GM19043 (cell line): ENCODE measurements at regions not wholly inside any gene's neighbourhood (a gene's known extent, or its start where the extent isn't known, plus 50 kb on each side); places are given as distances from the start of the nearest gene placed in this dataset.

Experiments used
- ATAC-seq: cut with Tn5 transposase; IDR thresholded peaks from one replicate; pipeline ENCODE4 v1.9.1; 2021; ENCODE audit warnings: low read depth; ENCODE audit not compliant: unreplicated experiment

DNA sequence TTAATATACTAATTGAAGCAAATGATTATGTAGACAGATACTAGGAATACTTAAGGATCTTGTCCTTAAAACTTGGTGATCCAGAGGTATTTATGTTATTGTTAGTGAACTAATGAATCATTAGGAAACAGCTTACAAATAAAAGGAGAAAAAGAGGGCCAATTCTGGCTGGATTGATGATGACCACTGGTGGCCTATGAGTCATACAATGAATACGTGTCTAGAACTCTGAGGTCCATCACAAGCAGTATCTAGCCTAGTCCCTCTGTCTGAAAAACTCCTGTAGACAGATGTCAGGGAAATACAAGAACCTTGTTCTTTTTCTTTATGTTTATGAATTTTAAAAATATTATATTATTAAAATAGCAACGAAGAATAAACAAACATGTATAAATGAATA lies 51.7 kb upstream of the RTL1 start:
- ATAC-seq, result no peak

DNA sequence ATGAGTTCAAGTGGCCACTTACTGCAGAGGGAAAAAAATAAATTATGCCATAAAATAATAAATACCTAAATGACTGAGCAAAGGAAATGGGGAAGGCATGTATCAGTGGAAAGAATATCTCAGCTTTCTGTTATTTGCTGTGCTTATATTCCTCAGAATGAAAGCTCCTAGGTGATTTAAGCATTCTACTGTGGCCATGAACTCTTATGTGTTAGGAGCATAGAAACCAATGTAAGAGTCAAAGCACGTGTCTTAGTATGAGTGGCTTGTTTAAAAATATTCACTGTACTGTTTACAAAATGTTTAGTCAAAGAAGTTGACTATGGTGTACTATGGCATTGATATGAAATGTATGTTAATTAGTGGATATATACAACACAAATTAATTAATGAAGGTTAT lies 59.0 kb upstream of the RTL1 start:
- ATAC-seq, result no peak

DNA sequence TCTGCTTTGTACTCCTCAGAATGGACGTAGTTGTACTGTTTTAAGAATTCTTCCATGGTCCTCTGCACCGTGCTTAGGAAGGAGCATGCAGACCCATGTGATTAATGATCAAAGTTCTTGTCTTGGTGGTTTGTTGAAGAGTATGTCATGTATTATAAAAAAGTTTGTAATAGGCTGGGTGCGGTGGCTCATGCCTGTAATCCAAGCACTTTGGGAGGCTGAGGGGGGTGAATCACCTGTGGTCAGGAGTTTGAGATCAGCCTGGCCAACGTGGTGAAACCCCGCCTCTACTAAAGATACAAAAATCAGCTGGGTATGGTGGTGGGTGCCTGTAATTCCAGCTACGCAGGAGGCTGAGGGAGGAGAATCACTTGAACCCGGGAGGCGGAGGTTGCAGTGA lies 61.8 kb upstream of the RTL1 start:
- ATAC-seq, result no peak

DNA sequence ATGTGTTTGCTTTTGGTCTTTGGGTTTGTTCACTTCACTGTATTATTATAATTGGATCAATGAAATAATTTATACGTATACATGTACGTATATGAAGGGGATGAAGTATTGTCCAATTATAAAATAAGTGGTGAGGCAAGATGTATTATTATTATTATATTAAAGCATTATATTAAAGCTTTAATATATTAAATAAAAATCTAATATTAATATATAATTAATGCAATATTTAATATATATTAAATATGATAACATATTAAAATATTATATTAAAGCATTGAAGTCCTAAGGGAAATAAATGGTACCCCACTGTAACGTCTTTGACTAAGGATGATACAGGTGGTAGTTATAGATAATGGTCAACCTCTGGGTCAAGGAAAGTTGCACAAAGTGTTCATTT lies 63.7 kb upstream of the RTL1 start:
- ATAC-seq, result no peak

DNA sequence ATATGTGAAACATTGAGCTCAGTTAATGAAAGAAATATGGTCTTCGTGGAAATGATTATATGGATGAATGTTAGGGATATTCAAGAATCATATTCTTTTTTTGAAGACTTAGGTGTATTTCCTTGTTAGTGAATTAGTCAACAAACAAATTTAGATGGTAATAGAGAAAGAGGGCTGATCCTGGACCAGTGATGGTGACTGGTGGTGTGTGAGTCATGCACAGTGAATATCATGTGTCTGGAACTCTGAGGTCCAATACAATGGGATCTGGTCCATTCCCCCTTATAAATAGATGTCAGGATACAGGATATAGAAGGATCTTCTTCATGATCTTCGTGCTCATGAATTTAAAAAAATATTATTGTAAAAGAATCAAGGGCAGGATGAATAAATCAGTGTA lies 64.4 kb upstream of the RTL1 start:
- no peak for ATAC-seq

DNA sequence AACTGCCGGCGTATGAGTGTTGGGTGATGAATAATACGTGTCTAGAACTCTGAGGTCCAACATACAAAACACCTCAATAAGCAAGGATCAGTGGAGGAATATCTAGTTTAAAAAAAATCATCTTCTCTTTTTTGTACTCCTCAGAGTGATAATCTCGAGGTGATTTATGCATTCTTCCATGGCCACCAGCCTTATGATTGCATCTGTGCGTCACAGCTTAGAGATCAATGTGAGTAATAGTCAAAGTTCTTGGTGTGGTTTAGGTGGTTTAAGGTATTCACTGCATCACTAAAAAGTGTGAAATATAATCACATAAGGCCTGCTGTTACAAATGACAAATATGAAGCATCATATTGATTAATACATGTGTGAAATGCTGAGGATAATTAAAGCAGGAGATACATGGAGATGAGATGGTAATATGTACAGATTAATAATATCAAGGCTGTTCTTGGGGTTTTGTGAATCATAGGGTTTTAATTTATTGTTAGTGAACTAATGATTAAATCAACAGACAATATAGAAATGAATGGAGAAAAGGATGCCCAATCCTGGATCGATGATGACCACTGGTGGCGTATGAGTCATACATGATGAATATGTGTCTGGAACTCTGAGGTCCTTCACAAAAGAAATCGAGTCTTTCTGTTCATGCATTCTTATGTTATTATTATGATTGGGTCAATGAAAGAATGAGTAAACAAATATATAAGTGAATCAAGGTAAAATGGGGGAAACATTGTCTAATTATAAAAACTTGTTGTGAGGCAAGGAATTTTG lies 68.8 kb upstream of the RTL1 start:
- ATAC-seq, result no peak

DNA sequence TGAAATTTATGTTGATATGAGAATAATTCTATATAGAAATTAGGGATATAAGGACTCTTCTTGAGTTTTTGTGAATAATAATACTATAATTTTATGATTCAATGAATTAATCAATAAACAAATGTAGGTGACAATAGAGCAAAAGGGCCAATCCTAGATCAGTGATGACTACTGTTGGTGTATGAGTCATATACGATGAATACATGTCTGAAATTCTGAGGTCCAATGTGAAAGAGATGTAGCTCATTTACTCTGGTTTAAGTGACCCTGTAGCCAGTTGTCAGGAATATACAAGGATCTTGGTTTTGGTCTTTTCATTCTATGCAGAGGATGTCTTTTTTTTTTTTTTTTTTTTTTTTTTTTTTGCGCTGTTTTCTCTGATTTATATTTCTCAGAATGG lies 72.1 kb upstream of the RTL1 start:
- ATAC-seq, result no peak

DNA sequence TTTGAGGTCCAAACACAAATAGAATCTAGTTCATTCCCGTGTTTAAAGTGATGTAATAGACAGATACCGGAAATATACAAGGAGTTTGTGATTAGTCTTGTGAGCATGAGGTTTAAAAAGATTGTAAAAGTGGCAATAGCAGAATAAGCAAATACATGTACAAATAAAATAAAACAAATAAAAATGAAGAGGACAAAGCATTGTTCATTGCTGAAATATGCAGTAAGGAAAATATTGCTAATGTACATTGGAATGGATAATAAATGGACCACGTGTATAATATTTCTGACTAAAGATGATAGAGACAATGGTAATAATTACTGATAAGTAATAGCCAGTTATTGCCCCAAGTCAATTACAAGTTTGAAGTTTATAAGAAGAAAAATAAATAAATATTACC lies 75.6 kb upstream of the RTL1 start:
- no peak for ATAC-seq

DNA sequence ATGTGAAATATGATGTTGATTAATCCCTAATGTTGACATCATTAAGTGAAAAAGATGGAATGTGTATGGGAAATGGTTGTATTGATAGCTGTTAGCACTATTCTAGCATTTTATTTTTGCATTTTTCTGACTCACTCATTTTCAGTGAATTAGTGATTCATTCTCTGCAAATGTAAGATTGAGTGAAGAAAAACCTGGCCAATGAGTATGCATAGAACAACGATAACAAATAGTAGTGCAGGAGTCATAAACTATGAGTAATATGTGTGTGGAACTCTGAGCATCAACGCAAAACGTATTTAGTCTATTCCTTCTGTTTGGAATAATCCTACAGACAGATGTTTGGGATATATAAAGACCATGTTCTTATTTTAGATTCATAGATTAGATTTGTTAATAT lies 76.3 kb upstream of the RTL1 start:
- ATAC-seq, result no peak

DNA sequence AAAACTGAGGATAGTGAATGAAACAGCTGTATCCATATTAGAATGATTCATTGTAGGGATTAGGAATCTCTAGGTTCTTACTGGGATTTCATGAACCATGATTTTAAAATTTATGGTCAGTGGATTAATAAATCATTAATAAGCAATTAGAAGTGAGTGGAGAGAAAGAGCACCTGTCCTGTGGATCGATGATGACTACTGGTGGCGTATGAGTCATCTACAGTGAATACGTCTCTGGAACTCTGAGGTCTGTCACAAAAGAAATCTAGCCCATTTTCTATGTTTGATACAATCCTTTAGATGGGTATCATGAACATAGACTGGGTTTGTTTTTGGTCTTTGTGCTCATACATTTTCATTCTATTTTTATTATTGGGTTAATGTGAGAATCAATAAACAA lies 77.3 kb upstream of the RTL1 start:
- ATAC-seq, result no peak

DNA sequence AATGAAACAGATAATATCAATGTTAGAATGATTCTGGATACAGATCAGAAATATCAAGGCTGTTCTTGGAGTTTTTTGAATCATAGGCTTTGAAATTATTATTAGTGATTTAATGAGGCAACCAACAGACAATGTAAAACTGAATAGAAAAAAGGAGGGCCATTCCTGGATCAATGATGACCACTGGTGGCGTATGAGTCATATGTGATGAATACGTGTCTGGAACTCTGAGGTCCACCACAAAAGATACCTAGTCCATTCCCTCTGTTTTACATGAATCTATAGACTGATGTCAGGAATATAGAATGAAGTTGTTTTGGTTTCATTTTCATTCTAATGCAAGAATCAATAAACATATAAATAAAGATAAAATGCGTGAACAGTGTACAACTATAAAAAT lies 78.3 kb upstream of the RTL1 start:
- no peak for ATAC-seq

DNA sequence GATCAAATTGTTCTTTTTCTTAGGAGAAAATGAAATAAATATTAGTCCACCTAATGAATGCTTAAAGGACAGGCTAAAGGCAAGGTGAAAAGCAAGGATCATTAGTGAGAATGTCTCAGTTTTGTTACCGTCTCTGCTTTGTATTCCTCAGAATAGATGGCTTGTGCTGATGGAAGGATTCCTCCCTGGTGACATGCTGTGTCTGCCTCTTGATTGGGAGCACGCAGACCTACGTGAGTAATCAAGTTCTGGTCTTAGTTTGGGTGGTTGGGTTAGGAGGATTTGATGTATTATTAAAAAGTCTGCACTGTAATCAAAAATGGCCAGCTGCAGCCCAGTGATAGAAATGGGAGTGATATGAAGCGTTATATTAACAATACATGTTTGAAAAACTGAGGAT lies 78.8 kb upstream of the RTL1 start:
- ATAC-seq, result no peak

DNA sequence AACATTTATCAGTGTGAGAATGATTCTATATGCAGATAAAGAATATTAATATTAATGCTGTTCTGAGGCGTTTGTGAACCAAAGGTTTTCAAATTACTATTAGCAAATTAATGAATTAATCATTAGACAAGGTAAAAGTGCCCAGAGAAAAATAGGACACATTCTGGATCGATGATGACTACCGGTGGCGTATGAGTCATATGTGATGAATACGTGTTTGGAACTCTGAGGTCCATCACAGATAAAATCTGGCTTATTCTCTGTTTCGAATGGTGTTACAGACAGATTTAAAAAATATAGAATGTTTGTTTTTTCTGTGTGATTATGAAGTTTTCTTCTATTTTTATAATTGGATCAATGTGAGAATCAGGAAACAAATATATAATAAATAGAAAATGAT lies 79.2 kb upstream of the RTL1 start:
- no peak for ATAC-seq

DNA sequence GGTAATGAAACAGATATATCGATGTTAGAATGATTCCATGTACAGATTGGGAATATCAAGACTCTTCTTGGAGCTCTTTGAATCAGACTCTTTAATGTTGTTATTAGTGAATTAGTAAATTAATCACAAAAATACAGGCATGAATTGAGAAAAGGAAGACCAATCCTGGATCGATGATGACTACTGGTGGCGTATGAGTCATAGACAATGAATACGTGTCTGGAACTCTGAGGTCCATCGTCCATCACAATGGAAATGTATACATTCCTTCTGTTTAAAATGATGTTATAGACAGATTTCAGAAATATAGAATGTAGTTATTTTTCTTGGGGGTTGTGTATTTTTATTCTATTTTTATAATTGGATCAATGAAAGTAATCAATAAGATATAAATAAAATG lies 80.2 kb upstream of the RTL1 start:
- no peak for ATAC-seq

DNA sequence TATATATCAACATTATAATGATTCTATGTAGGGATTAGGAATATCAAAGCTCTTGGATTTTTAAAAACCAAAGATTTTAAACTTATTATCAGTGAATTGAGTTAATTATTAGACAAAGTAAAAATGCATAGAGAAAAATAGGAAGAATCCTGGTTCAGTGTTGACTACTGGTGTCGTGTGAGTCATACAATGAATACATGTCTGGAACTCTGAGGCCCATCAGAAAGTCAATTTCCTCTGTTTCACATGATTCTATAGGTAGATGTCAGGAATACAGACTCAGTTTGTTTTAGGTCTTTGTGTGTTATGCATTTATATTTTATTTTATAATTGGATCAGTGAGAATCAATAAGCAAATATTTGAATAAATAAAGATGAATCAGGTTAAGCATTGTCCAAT lies 84.5 kb upstream of the RTL1 start:
- no peak for ATAC-seq

DNA sequence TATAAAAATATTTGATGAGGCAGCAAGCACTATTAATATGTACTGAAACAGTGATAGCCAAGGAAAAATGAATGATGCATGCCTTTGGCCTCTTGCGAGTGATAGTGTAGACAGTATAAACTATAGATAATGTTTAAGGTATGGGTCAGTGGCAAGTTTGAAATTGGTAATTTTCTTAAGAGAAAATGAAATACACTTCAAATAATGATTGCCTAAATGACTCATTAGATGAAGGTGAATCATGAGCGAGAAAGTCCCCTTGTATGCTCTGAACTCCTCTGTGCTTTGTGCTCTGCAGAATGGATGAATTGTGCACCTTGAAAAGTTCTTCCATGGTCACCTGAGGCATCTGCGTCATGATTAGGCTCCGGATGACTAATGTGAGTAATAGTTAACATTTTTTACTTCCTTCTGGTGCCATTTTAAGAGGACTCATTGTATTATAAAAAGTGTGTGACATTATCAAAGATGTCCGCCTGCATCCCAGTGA lies 84.9 kb upstream of the RTL1 start:
- ATAC-seq, result no peak

DNA sequence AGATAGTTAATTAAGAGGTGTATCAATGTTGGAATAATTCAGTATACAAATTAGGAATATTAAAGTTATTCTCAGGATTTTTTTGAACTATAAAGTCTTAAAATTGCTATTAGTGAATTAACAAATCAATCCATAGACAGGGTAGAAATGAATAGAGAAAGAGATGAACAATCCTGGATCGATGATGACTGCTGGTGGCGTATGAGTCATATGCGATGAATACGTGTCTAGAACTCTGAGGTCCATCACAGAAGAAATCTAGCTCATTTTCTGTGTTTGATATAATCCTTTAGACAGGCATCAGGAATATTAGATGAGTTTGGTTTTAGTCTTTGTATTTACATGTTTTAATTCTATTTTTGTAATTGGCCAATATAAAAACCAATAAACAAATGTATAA lies 85.4 kb upstream of the RTL1 start:
- ATAC-seq, result no peak

DNA sequence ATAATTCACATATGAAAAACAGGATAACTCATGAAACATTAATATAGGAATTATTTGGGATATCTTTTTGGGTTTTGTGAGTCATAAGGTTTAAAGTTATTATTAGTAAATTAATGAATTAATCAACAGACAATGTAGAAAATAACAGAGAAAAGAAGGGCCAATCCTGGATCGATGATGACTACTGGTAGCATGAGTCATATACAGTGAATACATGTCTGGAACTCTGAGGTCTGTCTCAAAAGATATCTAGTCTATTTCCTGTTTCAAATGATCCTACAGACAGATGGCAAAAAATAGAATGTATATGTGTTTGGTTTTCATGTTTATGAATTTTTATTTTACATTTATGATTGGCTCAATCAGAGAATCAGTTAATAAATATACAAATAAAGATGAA lies 86.4 kb upstream of the RTL1 start:
- ATAC-seq, result no peak

DNA sequence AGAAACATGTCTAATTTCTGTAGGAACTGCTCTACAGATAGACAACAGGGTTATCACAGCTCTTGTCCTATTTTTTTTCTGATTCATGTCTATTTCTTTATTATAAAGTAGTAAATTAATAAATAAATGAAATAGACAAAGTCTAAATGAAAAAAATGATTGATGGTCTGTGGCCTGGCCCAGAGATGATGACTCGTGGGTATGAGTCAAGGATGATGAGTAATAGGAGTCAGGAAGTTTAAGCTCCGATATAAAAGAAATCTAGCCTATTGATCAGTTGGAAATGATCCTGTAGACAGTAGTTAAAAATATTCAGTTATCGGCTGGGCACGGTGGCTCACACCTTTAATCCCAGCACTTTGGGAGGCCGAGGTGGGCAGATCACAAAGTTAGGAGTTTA lies 90.6 kb upstream of the RTL1 start:
- ATAC-seq, result no peak

DNA sequence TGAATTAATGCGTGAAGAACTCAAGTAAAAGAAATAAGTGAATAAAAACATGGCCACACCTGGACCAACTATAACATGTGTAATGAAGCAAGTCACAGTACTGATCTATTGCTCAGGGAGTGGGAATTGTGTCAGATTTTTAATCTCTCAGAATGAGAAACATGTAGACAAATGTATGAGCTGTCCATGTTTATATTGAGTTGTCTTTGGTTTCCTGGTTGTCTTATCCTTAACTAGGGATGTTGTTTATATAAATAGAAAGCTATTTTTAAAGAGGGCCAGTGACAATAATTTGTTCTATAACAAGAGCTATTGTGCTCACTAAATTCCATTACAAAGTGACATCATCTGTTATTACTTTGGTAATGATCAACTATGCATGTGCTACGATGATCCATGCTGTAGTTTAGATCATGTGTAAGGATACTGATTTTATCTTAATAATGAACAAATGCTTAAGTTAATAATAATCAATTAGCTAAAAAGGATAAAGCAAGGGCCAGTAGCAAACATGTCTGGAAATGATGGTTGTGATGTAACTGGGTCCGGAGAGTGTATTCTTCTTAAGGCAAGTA lies 91.3 kb upstream of the RTL1 start:
- ATAC-seq, result no peak

DNA sequence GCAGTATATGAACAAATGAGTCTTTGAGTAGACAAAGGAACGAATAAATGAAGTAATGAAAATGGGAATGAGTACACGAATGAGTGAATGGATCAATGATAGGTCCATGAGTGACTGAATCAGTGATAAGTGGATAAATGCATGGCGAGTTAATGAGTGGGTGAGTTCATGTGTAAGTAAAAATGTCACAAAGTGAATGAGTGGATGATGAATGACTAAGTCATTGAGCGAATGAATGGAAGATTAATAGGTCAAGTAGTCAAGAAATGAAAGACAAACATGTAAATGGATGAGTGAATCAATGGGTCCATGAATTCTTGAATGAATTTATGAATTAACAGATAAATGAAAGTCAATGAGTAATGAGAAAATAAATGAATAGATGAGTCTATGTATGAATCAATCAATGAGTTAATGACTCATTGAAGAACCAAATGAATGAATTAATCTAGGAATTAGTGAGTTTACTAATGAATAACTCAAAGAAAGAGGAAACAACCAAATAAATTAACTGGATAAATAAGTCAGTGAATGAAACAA lies 97.3 kb upstream of the RTL1 start:
- ATAC-seq, result no peak

DNA sequence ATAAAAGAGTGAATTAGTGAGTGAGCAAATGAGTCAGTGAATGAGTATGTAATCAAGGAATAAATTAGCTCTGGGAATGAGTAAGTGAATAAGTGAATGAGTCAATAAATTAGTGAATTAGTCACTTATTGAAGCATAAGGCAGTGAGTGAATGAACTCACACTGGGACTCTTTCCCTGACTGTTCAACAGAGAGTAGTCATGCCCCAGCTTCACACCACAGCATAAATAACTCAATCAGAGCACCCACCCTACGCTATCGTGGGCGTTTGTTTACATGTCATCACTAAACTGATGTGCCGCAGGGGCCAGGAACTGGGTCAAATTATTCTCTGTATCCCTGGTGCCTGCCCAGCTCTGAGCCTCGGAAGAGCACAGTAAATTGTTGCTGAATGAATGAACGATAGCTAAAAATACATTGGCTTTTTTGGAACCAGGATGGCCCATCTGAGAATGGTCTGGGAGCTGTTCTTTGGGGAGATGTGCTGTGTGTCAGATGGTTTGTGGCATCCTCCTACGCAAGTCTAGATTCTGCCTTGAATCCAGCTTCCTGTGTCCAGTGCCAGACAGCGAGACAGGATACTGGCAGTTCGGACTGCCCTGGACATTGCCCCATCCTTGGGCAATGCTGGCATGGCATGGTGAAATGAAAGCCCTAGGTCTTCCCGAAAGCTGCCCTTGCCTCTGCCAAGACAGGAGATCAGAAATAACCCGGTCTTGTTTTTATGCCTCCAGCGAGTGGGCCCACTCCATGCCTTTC lies 98.0 kb upstream of the RTL1 start:
- ATAC-seq, result no peak
